Heart left ventricle (tissue), 16 donors: ENCODE measurements at regions not wholly inside any gene's neighbourhood (a gene's known extent, or its start where the extent isn't known, plus 50 kb on each side); places are given as distances from the start of the nearest gene placed in this dataset.

Experiments used
- ATAC-seq, 4 donors: fragments of 200-7000 bp; cut with Tn5 transposase; one replicate each; pipeline ENCODE4 v1.9.1; 2020 to 2022; ENCODE audit warnings: moderate library complexity in 4 of 4, mild to moderate bottlenecking in 3 of 4, moderate number of reproducible peaks in 1 of 4
- DNase-seq, 5 donors: peaks; one replicate each; pipeline ENCODE4 v3.0.0-alpha.2; 2020
- H3K27ac ChIP-seq, 12 donors: fragments of 200-600 bp; sonication (generic) in 4 of 12; one replicate each; pipeline versions ENCODE4 v1.5.0 to v1.8.0; 2016 to 2022; ENCODE audit warnings: mild to moderate bottlenecking in 2 of 12
- H3K27me3 ChIP-seq, 9 donors: fragments of 200-600 bp; sonication (generic) in 2 of 9; one replicate each; pipeline versions ENCODE4 v1.5.1 to v1.8.0; 2016 to 2022; ENCODE audit warnings: mild to moderate bottlenecking in 3 of 9
- H3K36me3 ChIP-seq, 9 donors: fragments of 200-600 bp; sonication (generic) in 2 of 9; one replicate each; pipeline versions ENCODE4 v1.5.0 to v1.8.0; 2018 to 2022; ENCODE audit warnings: mild to moderate bottlenecking in 2 of 9
- H3K4me1 ChIP-seq, 12 donors: fragments of 200-600 bp; sonication (generic) in 4 of 12; one replicate each; pipeline versions ENCODE4 v1.5.0 to v1.8.0; 2016 to 2022; ENCODE audit warnings: mild to moderate bottlenecking in 3 of 12
- H3K4me3 ChIP-seq, 12 donors: fragments of 200-600 bp; sonication (generic) in 4 of 12; one replicate each; pipeline versions ENCODE4 v1.5.0 to v1.8.0; 2017 to 2022; ENCODE audit warnings: mild to moderate bottlenecking in 9 of 12, moderate library complexity in 4 of 12
- H3K9me3 ChIP-seq, 12 donors: fragments of 200-600 bp; sonication (generic) in 4 of 12; one replicate each; pipeline versions ENCODE4 v1.5.0 to v1.8.0; 2016 to 2022; ENCODE audit warnings: mild to moderate bottlenecking in 1 of 12
- CTCF ChIP-seq, 12 donors: fragments of 200-600 bp; sonication (generic) in 4 of 12; IDR thresholded peaks; one replicate each; pipeline versions ENCODE4 v1.5.0 to v1.8.0; 2018 to 2022; ENCODE audit warnings: antibody characterized with exemption in 12 of 12, mild to moderate bottlenecking in 5 of 12
- POLR2A ChIP-seq, 2 donors: fragments of 450-650 bp; IDR thresholded peaks; one replicate each; pipeline ENCODE4 v1.6.1; 2017; ENCODE audit warnings: antibody characterized with exemption in 2 of 2, mild to moderate bottlenecking in 2 of 2, moderate library complexity in 2 of 2
- WGBS, 4 donors: extraction: QIAGEN DNeasy Blood & Tissue Kit in 2 of 4; methylation state at CpG; one replicate each; pipeline versions ENCODE4 v1.1.5 to v1.1.7; 2013 to 2018; 5-methylcytosine and 5-hydroxymethylcytosine counted together
- intact Hi-C, 10 donors: fragments of 100-400 bp; cut with DNase I; formaldehyde crosslinking; loops; one replicate each; pipeline versions ENCODE4 v1.11.1 to v1.14.2; 2022
- donor health status: ischemic (EF 13 %, LVEDD 7.1; RV severe dilation, severe dysfunction).
- donor health status: healthy with polysubstance abuse.
- donor health status: DM: no; HTN: yes; CAD: no.
- donor health status: DM: no; HTN: no; CAD: no.
- donor health status: ischemic (EF 25% LVEDD 6.9; RV normal size, moderate dysfunction).
- donor health status: ischemic (EF 25% LVEDD 5.7; RV mildly dilated, moderate dysfunction).
- donor health status: healthy.
- donor health status: DM: yes; HTN: yes; CAD: no.
- donor health status: ischemic (EF 35%, LVEDD 5.7; RV mildly dilated, moderate dysfunction).
- donor health status: nonischemic (EF 11% LVEDD 7.7; RV severe dilation, severe dysfunction).
- donor health status: DM: yes; HTN: yes; CAD: no.
- donor health status: PGD.
- donor health status: ischemic (EF 29% LVEDD 5.4; RV normal size, mild dysfunction).
- donor health status: nonischemic (EF 23%, LVEDD 6.1; RV moderate dilation, normal function).

GRCh38 chr4:11175374-11175773, 253.3 kb downstream of the HS3ST1 start:
- Histone ChIP-seq H3K27me3 (no peaks in the 10 kb centered on the region), H3K4me1 (no peaks in the 10 kb centered on the region), H3K9me3 (no peaks in the 10 kb centered on the region), H3K27ac (no peak overlapping the region), H3K4me3 (peak overlapping the region in 1 of 12 donors; percentile 11), H3K36me3 (no peaks in the 10 kb centered on the region)
- intact Hi-C loops, result no loop called here
- ATAC-seq, result no peak
- DNase-seq, result no peak
- TF ChIP-seq CTCF (IDR thresholded peaks at IDR 0.05), result no peak
- TF ChIP-seq POLR2A (IDR thresholded peaks at IDR 0.05), result no peak

- DNase-seq (no peak), ATAC-seq (no peak)
- Histone ChIP-seq H3K27me3 (no peaks in the 10 kb centered on the region), H3K9me3 (no peaks in the 10 kb centered on the region), H3K36me3 (no peaks in the 10 kb centered on the region), H3K4me3 (no peak overlapping the region), H3K27ac (no peak overlapping the region), H3K4me1 (no peaks in the 10 kb centered on the region)
- no peak for TF ChIP-seq CTCF (IDR thresholded peaks at IDR 0.05)
- no peak for TF ChIP-seq POLR2A (IDR thresholded peaks at IDR 0.05)
- intact Hi-C loops, result no loop called here
Observed at GRCh38 chr4:11166606-11167005, 262.1 kb downstream of the HS3ST1 start.

- Histone ChIP-seq H3K27ac (no peak overlapping the region), H3K27me3 (no peaks in the 10 kb centered on the region), H3K36me3 (no peaks in the 10 kb centered on the region), H3K4me3 (no peak overlapping the region), H3K4me1 (no peaks in the 10 kb centered on the region), H3K9me3 (no peaks in the 10 kb centered on the region)
- intact Hi-C loops, result no loop called here
- DNase-seq (no peak), ATAC-seq (no peak)
- WGBS, 4 donors, result 86 to 93% (median 90%) methylated on average over 4 of the region's 4 CpGs
- no peak for TF ChIP-seq POLR2A (IDR thresholded peaks at IDR 0.05)
- no peak for TF ChIP-seq CTCF (IDR thresholded peaks at IDR 0.05)
Observed at GRCh38 chr4:11166034-11166433, 262.7 kb downstream of the HS3ST1 start.

GRCh38 chr4:11165052-11165451, 263.6 kb downstream of the HS3ST1 start:
- DNase-seq (no peak), ATAC-seq (no peak)
- H3K4me3 ChIP-seq, result no peak overlapping the region
- 42 to 52% (median 46%) methylated on average over 5 of the region's 5 CpGs for WGBS, 4 donors
- intact Hi-C loops, result no loop called here
- no peaks in the 10 kb centered on the region for H3K9me3 ChIP-seq
- TF ChIP-seq CTCF (IDR thresholded peaks at IDR 0.05), result no peak
- TF ChIP-seq POLR2A (IDR thresholded peaks at IDR 0.05), result no peak
- H3K27ac ChIP-seq, result no peak overlapping the region
- no peaks in the 10 kb centered on the region for H3K36me3 ChIP-seq
- no peaks in the 10 kb centered on the region for H3K27me3 ChIP-seq
- H3K4me1 ChIP-seq, result no peaks in the 10 kb centered on the region
